Prostate gland (tissue), 2 donors: ENCODE measurements at regions not wholly inside any gene's neighbourhood (a gene's known extent, or its start where the extent isn't known, plus 50 kb on each side); places are given as distances from the start of the nearest gene placed in this dataset.

ENCODE experiments used
- DNase-seq: peaks from one replicate; pipeline ENCODE4 v3.0.0-alpha.2; 2019; ENCODE audit warnings: low spot score
- H3K27ac ChIP-seq, 2 donors: fragments of 200-600 bp; sonication (generic); 2 replicates each; pipeline ENCODE4 v1.5.1; 2017 to 2019
- H3K27me3 ChIP-seq: fragments of 200-600 bp; sonication (generic); replicated peaks from 2 replicates; pipeline ENCODE4 v1.5.1; 2019; ENCODE audit not compliant: insufficient read depth
- H3K36me3 ChIP-seq, 2 donors: fragments of 200-600 bp; sonication (generic); 1 replicate in 1 of 2; 2 replicates in 1 of 2; pipeline versions ENCODE4 v1.5.1 to v1.8.1; 2017 to 2019
- H3K4me1 ChIP-seq: fragments of 200-600 bp; sonication (generic); replicated peaks from 2 replicates; pipeline ENCODE4 v1.5.1; 2019
- H3K4me3 ChIP-seq, 2 donors: fragments of 200-600 bp; sonication (generic); 2 replicates each; pipeline ENCODE4 v1.5.1; 2017 to 2019
- H3K9me3 ChIP-seq: fragments of 200-600 bp; sonication (generic); 2 replicates; pipeline ENCODE4 v1.5.1; 2017
- POLR2A ChIP-seq: fragments of 450-650 bp; IDR thresholded peaks from one replicate; pipeline ENCODE4 v1.6.1; 2016; ENCODE audit warnings: antibody characterized with exemption, mild to moderate bottlenecking
- POLR2AphosphoS5 ChIP-seq: sonication (generic); formaldehyde crosslinking; IDR thresholded peaks from one replicate; pipeline ENCODE4 v1.6.1; 2017; ENCODE audit warnings: antibody characterized with exemption
- WGBS: methylation state at CpG from one replicate; pipeline ENCODE4 v1.1.5; 2018; 5-methylcytosine and 5-hydroxymethylcytosine counted together
- intact Hi-C: fragments of 100-400 bp; cut with DNase I; formaldehyde crosslinking; loops from one replicate; pipeline ENCODE4 v1.14.2; 2022
- TF ChIP-seq, protein P1 (sequence below), 4 experiments: fragments of 200-600 bp in 2 of 4; fragments of 450-650 bp in 2 of 4; sonication (generic) in 2 of 4; IDR thresholded peaks; 1 replicate in 3 of 4; 2 replicates in 1 of 4; pipeline ENCODE4 v1.5.1; 2016 to 2019; ENCODE audit warnings: antibody characterized with exemption in 4 of 4, mild to moderate bottlenecking in 2 of 4, moderate library complexity in 2 of 4

DNA sequence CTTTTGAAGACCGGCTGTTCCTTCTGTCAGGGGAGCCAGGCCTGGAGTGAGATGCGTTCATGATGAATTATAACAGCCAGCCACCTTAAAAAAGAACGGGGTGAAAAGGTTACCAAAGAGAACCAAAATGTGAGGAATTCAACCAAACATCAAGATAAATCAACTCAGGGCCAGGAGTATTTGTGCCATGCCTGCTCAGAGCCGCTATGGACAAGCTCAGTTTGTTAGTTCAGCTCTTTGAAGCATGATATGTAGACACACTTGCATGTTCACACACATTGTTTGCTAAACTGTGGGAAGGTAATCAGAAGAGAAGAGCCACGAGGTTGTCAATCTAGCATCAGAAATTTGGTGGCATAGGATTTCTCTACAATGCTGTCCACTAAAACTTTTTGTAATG lies 367.4 kb upstream of the TBX3 start:
- TF ChIP-seq, protein P1, sequence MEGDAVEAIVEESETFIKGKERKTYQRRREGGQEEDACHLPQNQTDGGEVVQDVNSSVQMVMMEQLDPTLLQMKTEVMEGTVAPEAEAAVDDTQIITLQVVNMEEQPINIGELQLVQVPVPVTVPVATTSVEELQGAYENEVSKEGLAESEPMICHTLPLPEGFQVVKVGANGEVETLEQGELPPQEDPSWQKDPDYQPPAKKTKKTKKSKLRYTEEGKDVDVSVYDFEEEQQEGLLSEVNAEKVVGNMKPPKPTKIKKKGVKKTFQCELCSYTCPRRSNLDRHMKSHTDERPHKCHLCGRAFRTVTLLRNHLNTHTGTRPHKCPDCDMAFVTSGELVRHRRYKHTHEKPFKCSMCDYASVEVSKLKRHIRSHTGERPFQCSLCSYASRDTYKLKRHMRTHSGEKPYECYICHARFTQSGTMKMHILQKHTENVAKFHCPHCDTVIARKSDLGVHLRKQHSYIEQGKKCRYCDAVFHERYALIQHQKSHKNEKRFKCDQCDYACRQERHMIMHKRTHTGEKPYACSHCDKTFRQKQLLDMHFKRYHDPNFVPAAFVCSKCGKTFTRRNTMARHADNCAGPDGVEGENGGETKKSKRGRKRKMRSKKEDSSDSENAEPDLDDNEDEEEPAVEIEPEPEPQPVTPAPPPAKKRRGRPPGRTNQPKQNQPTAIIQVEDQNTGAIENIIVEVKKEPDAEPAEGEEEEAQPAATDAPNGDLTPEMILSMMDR (IDR thresholded peaks at IDR 0.05), result no peak
- TF ChIP-seq POLR2AphosphoS5 (no peak), POLR2A (no peak)
- H3K36me3 ChIP-seq, result no peaks in the 10 kb centered on the region
- intact Hi-C loops, result no loop called here
- no peaks in the 10 kb centered on the region for H3K9me3 ChIP-seq
- no peak for DNase-seq
- 77% methylated on average over 5 of the region's 5 CpGs for WGBS
- H3K27ac ChIP-seq, result no peak overlapping the region
- no peaks in the 10 kb centered on the region for H3K27me3 ChIP-seq
- H3K4me1 ChIP-seq, result no peaks in the 10 kb centered on the region
- H3K4me3 ChIP-seq, result no peak overlapping the region

DNA sequence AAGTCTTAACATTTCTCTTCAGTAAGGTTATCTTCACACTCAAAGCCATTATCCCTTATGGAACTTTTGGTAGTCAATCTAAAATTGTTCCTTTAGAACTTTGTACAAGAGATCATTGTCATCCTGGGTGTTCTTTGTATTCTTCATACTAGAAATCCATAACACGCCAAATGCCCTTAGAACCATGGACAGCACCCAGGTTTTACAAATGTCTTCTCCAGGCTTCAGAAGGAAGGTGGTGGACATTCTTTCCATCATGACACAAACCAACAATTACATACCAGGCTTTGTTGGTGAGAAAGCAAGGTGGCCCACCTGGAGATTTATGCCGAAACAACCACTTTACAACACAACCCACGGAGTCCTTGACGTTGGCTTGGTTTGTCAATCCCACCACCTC lies 365.6 kb upstream of the TBX3 start:
- Histone ChIP-seq H3K36me3 (no peaks in the 10 kb centered on the region), H3K27ac (no peak overlapping the region), H3K9me3 (no peaks in the 10 kb centered on the region), H3K4me3 (no peak overlapping the region), H3K27me3 (no peaks in the 10 kb centered on the region), H3K4me1 (no peaks in the 10 kb centered on the region)
- DNase-seq, result no peak
- intact Hi-C loops, result no loop called here
- WGBS, result 95% methylated on average over 4 of the region's 4 CpGs
- no peak for TF ChIP-seq POLR2AphosphoS5
- TF ChIP-seq POLR2A, result no peak
- TF ChIP-seq, protein P1 (IDR thresholded peaks at IDR 0.05), result no peak

DNA sequence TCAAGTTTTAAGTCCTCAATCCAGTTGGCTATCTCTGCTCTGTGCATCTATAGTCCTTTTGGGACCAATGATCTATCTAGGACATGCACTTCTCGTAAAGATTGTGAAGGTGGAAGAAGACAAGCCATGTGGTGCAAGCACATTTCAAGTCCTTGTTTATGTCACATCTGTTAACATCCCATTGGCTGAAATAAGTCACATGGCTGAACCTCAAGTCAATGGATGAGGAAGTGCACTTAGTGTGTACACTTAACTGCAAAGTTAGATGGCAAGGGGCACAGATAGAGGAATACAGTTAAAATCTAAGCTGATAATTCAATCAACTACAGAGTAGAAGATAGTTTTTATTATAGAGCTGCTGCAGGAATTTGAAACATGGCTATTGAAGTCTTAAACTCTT lies 362.8 kb upstream of the TBX3 start:
- 100% methylated on average over 1 of the region's 1 CpG for WGBS
- no peak for DNase-seq

DNA sequence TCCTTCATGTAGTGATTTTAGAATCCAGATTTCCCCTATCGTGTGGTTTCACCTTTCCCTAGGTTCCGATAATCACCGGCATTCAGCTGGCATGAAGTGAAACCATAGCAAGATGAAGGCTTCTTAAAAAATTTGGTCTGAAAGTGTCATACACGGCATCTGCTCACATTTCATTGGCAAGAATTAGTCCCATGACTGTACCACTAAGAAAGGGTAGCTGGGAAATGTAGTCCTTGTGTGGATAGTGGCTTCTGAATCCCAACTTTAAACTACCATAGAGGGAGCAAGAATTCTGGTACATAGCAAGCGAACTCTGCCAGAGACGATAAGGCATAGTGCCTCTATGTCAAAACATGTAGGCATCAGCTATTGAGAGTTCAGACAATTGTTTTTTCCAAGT lies 360.1 kb upstream of the TBX3 start:
- H3K4me1 ChIP-seq, result no peaks in the 10 kb centered on the region
- no peak overlapping the region for H3K4me3 ChIP-seq
- WGBS, result 91% methylated on average over 6 of the region's 6 CpGs
- intact Hi-C loops, result no loop called here
- no peak overlapping the region for H3K27ac ChIP-seq
- H3K27me3 ChIP-seq, result no peaks in the 10 kb centered on the region
- DNase-seq, result no peak
- H3K36me3 ChIP-seq, result no peaks in the 10 kb centered on the region
- H3K9me3 ChIP-seq, result no peaks in the 10 kb centered on the region
- TF ChIP-seq POLR2AphosphoS5, result no peak
- TF ChIP-seq, protein P1 (IDR thresholded peaks at IDR 0.05), result no peak
- no peak for TF ChIP-seq POLR2A

More for the DNA sequence above, 362.8 kb upstream of the TBX3 start:
- Histone ChIP-seq H3K36me3 (no peaks in the 10 kb centered on the region), H3K27ac (no peak overlapping the region), H3K27me3 (no peaks in the 10 kb centered on the region), H3K9me3 (no peaks in the 10 kb centered on the region), H3K4me1 (no peaks in the 10 kb centered on the region), H3K4me3 (no peak overlapping the region)
- TF ChIP-seq, protein P1 (IDR thresholded peaks at IDR 0.05), result no peak
- TF ChIP-seq POLR2AphosphoS5, result no peak
- intact Hi-C loops, result no loop called here

DNA sequence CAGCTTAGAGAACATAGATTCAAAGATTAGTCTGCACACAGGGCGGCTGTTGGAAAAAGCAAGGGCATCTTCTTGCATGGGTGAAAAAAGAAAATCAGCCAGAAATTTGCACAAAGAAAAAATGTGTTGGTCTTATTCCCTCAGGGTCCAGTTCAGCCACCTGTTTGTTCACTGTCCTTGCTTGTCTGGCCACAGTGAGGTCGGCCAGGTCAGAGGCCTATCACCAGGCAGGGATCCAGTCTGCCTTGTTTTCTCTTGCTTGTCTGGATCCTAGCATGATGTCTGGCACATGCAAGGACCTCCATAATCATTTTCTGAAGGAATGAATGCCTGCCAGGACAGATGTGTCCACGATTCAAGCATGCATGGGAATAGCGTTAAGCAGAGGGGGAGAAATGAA lies 359.1 kb upstream of the TBX3 start:
- intact Hi-C loops, result no loop called here
- Histone ChIP-seq H3K36me3 (no peaks in the 10 kb centered on the region), H3K4me3 (no peak overlapping the region), H3K27ac (no peak overlapping the region), H3K4me1 (no peaks in the 10 kb centered on the region), H3K27me3 (no peaks in the 10 kb centered on the region), H3K9me3 (no peaks in the 10 kb centered on the region)
- TF ChIP-seq, protein P1 (IDR thresholded peaks at IDR 0.05), result no peak
- TF ChIP-seq POLR2A (no peak), POLR2AphosphoS5 (no peak)
- DNase-seq, result no peak
- 89% methylated on average over 4 of the region's 4 CpGs for WGBS
